ENCODE measurements at regions not wholly inside any gene's neighbourhood (a gene's known extent, or its start where the extent isn't known, plus 50 kb on each side); places are given as distances from the start of the nearest gene placed in this dataset.

DNA sequence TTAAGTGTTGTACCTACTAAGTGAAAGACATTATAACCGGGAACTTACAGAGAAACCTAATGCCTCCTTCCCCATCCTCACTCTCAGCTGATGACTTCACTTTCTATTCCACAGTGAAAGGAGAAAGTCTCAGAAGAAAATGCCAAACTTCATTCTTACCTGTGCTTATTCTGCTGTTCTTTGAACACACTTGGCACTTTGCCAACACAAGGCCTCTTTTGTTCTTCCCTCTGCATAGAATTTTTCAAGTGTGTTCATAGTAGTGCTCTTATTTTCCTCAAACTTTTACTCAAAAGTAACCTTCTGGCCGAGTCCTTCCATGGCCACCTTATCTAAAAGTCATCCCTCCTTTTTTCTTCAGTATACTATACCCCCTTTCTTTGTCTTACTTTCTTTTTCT, 59.4 kb upstream of the ETV1 start:
- in situ Hi-C loops (cut with HindIII; ENCODE audit: low pct_unique_long_range_greater_than_20kb, low sequenced_read_pairs): no loop called here
- intact Hi-C loops (cut with micrococcal nuclease; ENCODE audit: unreplicated experiment): no loop called here
- Histone ChIP-seq H3K27ac (ENCODE audit: low read length) (no peak overlapping the region), H3K36me3 (ENCODE audit: control insufficient read depth, insufficient read depth, low read length) (no peaks in the 10 kb centered on the region), H3K4me3 (ENCODE audit: low read depth in 2 of 2, low read length in 2 of 2) (no peak overlapping the region), H3K27me3 (ENCODE audit: control insufficient read depth, insufficient read depth, low read length) (no peaks in the 10 kb centered on the region), H3K4me1 (ENCODE audit: control insufficient read depth, insufficient read depth, low read length) (no peaks in the 10 kb centered on the region), H3K9me3 (ENCODE audit: control insufficient read depth, insufficient read depth, low read depth, low read length) (no peaks in the 10 kb centered on the region)
- DNase-seq (ENCODE audit: low read depth, low spot score) (no peak), ATAC-seq (no peak)
- ChIA-PET POLR2A (no interaction called here), CTCF (interaction anchor here (0.5 kb wide), 1 partner anchor 412 kb away, joined by 3 read pairs; no protein-coding TSS in a partner anchor)
- no peak for TF ChIP-seq SIN3A (IDR thresholded peaks at IDR 0.05; ENCODE audit: borderline replicate concordance, insufficient read depth, low read depth, low read length)
- no peak for TF ChIP-seq TCF7L2 (IDR thresholded peaks at IDR 0.05; ENCODE audit: low read depth, low read length)
- no peak for TF ChIP-seq POLR2AphosphoS5 (IDR thresholded peaks at IDR 0.05; ENCODE audit: low read depth, low read length)
- TF ChIP-seq, protein P1, sequence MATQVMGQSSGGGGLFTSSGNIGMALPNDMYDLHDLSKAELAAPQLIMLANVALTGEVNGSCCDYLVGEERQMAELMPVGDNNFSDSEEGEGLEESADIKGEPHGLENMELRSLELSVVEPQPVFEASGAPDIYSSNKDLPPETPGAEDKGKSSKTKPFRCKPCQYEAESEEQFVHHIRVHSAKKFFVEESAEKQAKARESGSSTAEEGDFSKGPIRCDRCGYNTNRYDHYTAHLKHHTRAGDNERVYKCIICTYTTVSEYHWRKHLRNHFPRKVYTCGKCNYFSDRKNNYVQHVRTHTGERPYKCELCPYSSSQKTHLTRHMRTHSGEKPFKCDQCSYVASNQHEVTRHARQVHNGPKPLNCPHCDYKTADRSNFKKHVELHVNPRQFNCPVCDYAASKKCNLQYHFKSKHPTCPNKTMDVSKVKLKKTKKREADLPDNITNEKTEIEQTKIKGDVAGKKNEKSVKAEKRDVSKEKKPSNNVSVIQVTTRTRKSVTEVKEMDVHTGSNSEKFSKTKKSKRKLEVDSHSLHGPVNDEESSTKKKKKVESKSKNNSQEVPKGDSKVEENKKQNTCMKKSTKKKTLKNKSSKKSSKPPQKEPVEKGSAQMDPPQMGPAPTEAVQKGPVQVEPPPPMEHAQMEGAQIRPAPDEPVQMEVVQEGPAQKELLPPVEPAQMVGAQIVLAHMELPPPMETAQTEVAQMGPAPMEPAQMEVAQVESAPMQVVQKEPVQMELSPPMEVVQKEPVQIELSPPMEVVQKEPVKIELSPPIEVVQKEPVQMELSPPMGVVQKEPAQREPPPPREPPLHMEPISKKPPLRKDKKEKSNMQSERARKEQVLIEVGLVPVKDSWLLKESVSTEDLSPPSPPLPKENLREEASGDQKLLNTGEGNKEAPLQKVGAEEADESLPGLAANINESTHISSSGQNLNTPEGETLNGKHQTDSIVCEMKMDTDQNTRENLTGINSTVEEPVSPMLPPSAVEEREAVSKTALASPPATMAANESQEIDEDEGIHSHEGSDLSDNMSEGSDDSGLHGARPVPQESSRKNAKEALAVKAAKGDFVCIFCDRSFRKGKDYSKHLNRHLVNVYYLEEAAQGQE (IDR thresholded peaks at IDR 0.05; ENCODE audit: insufficient read depth in 1 of 2, low read depth in 2 of 2, low read length in 1 of 2): no peak
- TF ChIP-seq, protein P2, sequence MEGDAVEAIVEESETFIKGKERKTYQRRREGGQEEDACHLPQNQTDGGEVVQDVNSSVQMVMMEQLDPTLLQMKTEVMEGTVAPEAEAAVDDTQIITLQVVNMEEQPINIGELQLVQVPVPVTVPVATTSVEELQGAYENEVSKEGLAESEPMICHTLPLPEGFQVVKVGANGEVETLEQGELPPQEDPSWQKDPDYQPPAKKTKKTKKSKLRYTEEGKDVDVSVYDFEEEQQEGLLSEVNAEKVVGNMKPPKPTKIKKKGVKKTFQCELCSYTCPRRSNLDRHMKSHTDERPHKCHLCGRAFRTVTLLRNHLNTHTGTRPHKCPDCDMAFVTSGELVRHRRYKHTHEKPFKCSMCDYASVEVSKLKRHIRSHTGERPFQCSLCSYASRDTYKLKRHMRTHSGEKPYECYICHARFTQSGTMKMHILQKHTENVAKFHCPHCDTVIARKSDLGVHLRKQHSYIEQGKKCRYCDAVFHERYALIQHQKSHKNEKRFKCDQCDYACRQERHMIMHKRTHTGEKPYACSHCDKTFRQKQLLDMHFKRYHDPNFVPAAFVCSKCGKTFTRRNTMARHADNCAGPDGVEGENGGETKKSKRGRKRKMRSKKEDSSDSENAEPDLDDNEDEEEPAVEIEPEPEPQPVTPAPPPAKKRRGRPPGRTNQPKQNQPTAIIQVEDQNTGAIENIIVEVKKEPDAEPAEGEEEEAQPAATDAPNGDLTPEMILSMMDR (IDR thresholded peaks at IDR 0.05): no peak
- no TSS peak for BruUV-seq (replicated peaks)

DNA sequence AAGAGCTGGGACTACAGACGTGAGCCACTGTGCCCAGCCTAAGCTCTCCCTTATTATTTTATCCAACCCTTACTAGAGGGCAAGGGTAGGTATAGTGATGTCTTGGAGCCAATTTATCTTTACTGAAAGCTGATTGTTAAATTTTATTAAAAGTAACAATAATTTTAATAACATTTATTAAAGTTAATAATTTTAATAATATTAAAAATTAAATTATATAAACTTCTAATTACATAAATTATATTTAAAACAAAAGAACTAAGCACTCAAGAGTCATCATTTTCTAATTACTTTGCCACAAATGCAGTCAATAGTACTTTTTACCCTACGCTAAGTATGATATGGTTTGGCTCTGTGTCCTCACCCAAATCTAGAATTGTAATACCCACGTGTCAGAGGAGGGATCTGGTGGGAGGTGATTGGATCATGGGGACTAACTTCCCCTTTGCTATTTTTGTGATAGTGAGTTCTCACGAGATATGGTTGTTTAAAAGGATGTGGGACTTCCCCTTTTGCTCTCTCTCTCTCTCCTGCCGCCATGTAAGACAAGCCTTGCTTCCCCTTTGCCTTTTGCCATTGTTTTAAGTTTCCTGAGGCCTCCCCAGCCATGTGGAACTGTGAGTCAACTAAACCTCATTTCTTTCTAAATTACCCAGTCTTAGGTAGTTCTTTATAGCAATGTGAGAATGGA, 58.4 kb upstream of the ETV1 start:
- no peaks in the 10 kb centered on the region for H3K27me3 ChIP-seq (ENCODE audit: control insufficient read depth, insufficient read depth, low read length)
- H3K27ac ChIP-seq (ENCODE audit: low read length): no peak overlapping the region
- ATAC-seq (no peak), DNase-seq (ENCODE audit: low read depth, low spot score) (no peak)
- intact Hi-C loops (cut with micrococcal nuclease; ENCODE audit: unreplicated experiment): no loop called here
- H3K4me1 ChIP-seq (ENCODE audit: control insufficient read depth, insufficient read depth, low read length): no peaks in the 10 kb centered on the region
- no TSS peak for BruUV-seq (replicated peaks)
- TF ChIP-seq POLR2AphosphoS5 (IDR thresholded peaks at IDR 0.05; ENCODE audit: low read depth, low read length): no peak
- TF ChIP-seq, protein P2 (IDR thresholded peaks at IDR 0.05): no peak
- TF ChIP-seq TCF7L2 (IDR thresholded peaks at IDR 0.05; ENCODE audit: low read depth, low read length): no peak
- H3K4me3 ChIP-seq (ENCODE audit: low read depth in 2 of 2, low read length in 2 of 2): no peak overlapping the region
- in situ Hi-C loops (cut with HindIII; ENCODE audit: low pct_unique_long_range_greater_than_20kb, low sequenced_read_pairs): no loop called here
- H3K9me3 ChIP-seq (ENCODE audit: control insufficient read depth, insufficient read depth, low read depth, low read length): no peaks in the 10 kb centered on the region
- CTCF ChIA-PET: interaction anchor here (0.5 kb wide), 1 partner anchor 413 kb away, joined by 3 read pairs; no protein-coding TSS in a partner anchor
- no peaks in the 10 kb centered on the region for H3K36me3 ChIP-seq (ENCODE audit: control insufficient read depth, insufficient read depth, low read length)
- POLR2A ChIA-PET: no interaction called here
